GM12878 (cell line): ENCODE measurements at regions not wholly inside any gene's neighbourhood (a gene's known extent, or its start where the extent isn't known, plus 50 kb on each side); places are given as distances from the start of the nearest gene placed in this dataset.
A peak's percentile ranks its signal among the peaks of the same experiment; 100 is the strongest.

Experiments used
- ATAC-seq: fragments of 200-7000 bp; cut with Tn5 transposase; 3 replicates; pipeline ENCODE4 v1.9.1; 2020; ENCODE audit warnings: mild to moderate bottlenecking, moderate library complexity
- BruUV-seq: library from RNA; stranded (reverse); fragments of 400-500 nt; replicated peaks from 2 replicates; lab custom pipeline; 2021; lab: Mats Ljungman, UMichigan
- CTCF ChIA-PET: fragments of 300-600 bp; sonication (Branson Sonifier 250); formaldehyde crosslinking; extraction: SDS; loops from one replicate; lab custom pipeline; 2021; ENCODE audit warnings: inconsistent platforms; lab: Yijun Ruan, JAX
- POLR2A ChIA-PET: fragments of 350-600 bp; formaldehyde crosslinking; extraction: SDS; loops from one replicate; lab custom pipeline; 2021; ENCODE audit warnings: inconsistent platforms; lab: Charles Lee
- RAD21 ChIA-PET: fragments of 300-600 bp; sonication (Branson Sonifier 250); formaldehyde crosslinking; loops from one replicate; lab custom pipeline; 2023; ENCODE audit warnings: antibody characterized with exemption; ENCODE audit not compliant: unreplicated experiment; lab: Charles Lee
- SMC1A ChIA-PET: fragments of 300-600 bp; sonication (Branson Sonifier 250); formaldehyde crosslinking; loops from one replicate; lab custom pipeline; 2023; ENCODE audit not compliant: unreplicated experiment, uncharacterized antibody; lab: Charles Lee
- DNase-seq: peaks from one replicate; pipeline ENCODE4 v3.0.0-alpha.2; 2011; ENCODE audit warnings: low read depth, low spot score
- FAIRE-seq: peaks from 3 replicates; lab custom pipeline; 2011; peaks lifted over from hg19 to GRCh38; lab: Jason Lieb, UNC
- H2AFZ ChIP-seq: 2 replicates; pipeline ENCODE4 v1.6.0; 2011; ENCODE audit warnings: low read depth, low read length, control low read depth; ENCODE audit not compliant: control insufficient read depth
- H3K27ac ChIP-seq: 2 replicates; pipeline ENCODE4 v1.5.1; 2011; ENCODE audit warnings: control low read depth; ENCODE audit not compliant: control insufficient read depth, insufficient read depth
- H3K27me3 ChIP-seq, 2 experiments: replicated peaks in 1 of 2; 2 replicates each; pipeline versions ENCODE4 v1.6.0 to v1.6.1; 2011; ENCODE audit warnings: low read length in 1 of 2; ENCODE audit not compliant: control insufficient read depth in 2 of 2, insufficient read depth in 2 of 2
- H3K36me3 ChIP-seq, 2 experiments: 2 replicates each; pipeline ENCODE4 v1.5.1; 2011; ENCODE audit warnings: low read length in 1 of 2; ENCODE audit not compliant: control insufficient read depth in 2 of 2, insufficient read depth in 2 of 2
- H3K4me1 ChIP-seq: 2 replicates; pipeline ENCODE4 v1.6.1; 2011; ENCODE audit warnings: mild to moderate bottlenecking, low read length, moderate library complexity, mixed read lengths; ENCODE audit not compliant: control insufficient read depth, insufficient read depth
- H3K4me2 ChIP-seq: 2 replicates; pipeline ENCODE4 v1.6.0; 2011; ENCODE audit warnings: control low read depth; ENCODE audit not compliant: control insufficient read depth, insufficient read depth
- H3K4me3 ChIP-seq: fragments of 200-600 bp; sonication (generic); 2 replicates; pipeline ENCODE4 v1.5.1; 2016
- H3K79me2 ChIP-seq: 2 replicates; pipeline ENCODE4 v1.6.0; 2011; ENCODE audit warnings: low read length; ENCODE audit not compliant: control insufficient read depth, insufficient read depth
- H3K9ac ChIP-seq: 2 replicates; pipeline ENCODE4 v1.8.0; 2011; ENCODE audit warnings: low read length, control low read depth, mixed read lengths; ENCODE audit not compliant: control insufficient read depth, insufficient read depth
- H3K9me3 ChIP-seq: replicated peaks from 3 replicates; pipeline ENCODE4 v1.5.1; 2011; ENCODE audit warnings: mild to moderate bottlenecking, low read length; ENCODE audit not compliant: control insufficient read depth, insufficient read depth
- H4K20me1 ChIP-seq: 2 replicates; pipeline ENCODE4 v1.6.0; 2011; ENCODE audit not compliant: control insufficient read depth, insufficient read depth
- ASH2L ChIP-seq: fragments of 300-600, 200-600 bp; sonication (generic); IDR thresholded peaks from 2 replicates; pipeline ENCODE4 v1.6.1; 2017; ENCODE audit warnings: low read depth, mild to moderate bottlenecking, borderline replicate concordance
- ATF7 ChIP-seq: fragments of 450-650 bp; IDR thresholded peaks from 2 replicates; pipeline ENCODE4 v1.6.1; 2016; ENCODE audit warnings: low read depth, mild to moderate bottlenecking
- NFIC ChIP-seq: IDR thresholded peaks from 2 replicates; pipeline ENCODE4 v1.6.1; 2012; ENCODE audit warnings: low read depth, mild to moderate bottlenecking, inconsistent platforms, low read length, moderate library complexity
- NFYB ChIP-seq: IDR thresholded peaks from 2 replicates; pipeline ENCODE4 v1.6.1; 2011; ENCODE audit warnings: low read depth, mild to moderate bottlenecking, low read length, improper control_type of control experiment, moderate library complexity; ENCODE audit not compliant: insufficient read depth
- NRF1 ChIP-seq: conservative IDR thresholded peaks from 2 replicates; pipeline ENCODE4 v1.6.1; 2011; ENCODE audit warnings: mild to moderate bottlenecking, low read depth, low read length, improper control_type of control experiment
- PAX5 ChIP-seq: IDR thresholded peaks from 2 replicates; pipeline ENCODE4 v1.6.1; 2011; ENCODE audit warnings: low read depth, low read length, borderline replicate concordance
- PAX8 ChIP-seq: fragments of 450-650 bp; IDR thresholded peaks from 2 replicates; pipeline ENCODE4 v1.6.1; 2017; ENCODE audit warnings: mild to moderate bottlenecking, moderate library complexity
- RAD21 ChIP-seq: IDR thresholded peaks from 2 replicates; pipeline ENCODE4 v1.6.1; 2011; ENCODE audit warnings: mild to moderate bottlenecking, low read depth, low read length, moderate library complexity; ENCODE audit not compliant: insufficient read depth
- RFX5 ChIP-seq: IDR thresholded peaks from 2 replicates; pipeline ENCODE4 v1.6.1; 2011; ENCODE audit warnings: low read depth, low read length, improper control_type of control experiment
- SKIL ChIP-seq: fragments of 450-650 bp; IDR thresholded peaks from 2 replicates; pipeline ENCODE4 v1.6.1; 2017; ENCODE audit warnings: mild to moderate bottlenecking, low read depth, inconsistent platforms; ENCODE audit not compliant: poor library complexity, severe bottlenecking
- SMC3 ChIP-seq: IDR thresholded peaks from 2 replicates; pipeline ENCODE4 v1.6.1; 2011; ENCODE audit warnings: low read length, improper control_type of control experiment, borderline replicate concordance
- ZNF207 ChIP-seq: fragments of 450-650 bp; IDR thresholded peaks from 2 replicates; pipeline ENCODE4 v1.6.1; 2014; ENCODE audit warnings: antibody characterized with exemption, mild to moderate bottlenecking, borderline replicate concordance
- ZNF24 ChIP-seq: fragments of 450-650 bp; IDR thresholded peaks from 2 replicates; pipeline ENCODE4 v1.6.1; 2017; ENCODE audit warnings: antibody characterized with exemption, mild to moderate bottlenecking
- WGBS: methylation state at CpG from one replicate; pipeline ENCODE4 v1.1.6; 2016; ENCODE audit warnings: low lambda C conversion rate; ENCODE audit not compliant: insufficient replicate concordance, insufficient coverage; ENCODE audit errors: missing lambda C conversion rate; 5-methylcytosine and 5-hydroxymethylcytosine counted together
- in situ Hi-C: fragments of 300-500 bp; cut with MboI; formaldehyde crosslinking; loops from 9 replicates; pipeline ENCODE4 v1.14.3; 2018; ENCODE audit warnings: mixed read lengths
- intact Hi-C: fragments of 100-400 bp; cut with micrococcal nuclease; formaldehyde crosslinking; loops from one replicate; pipeline ENCODE4 v1.14.2; 2022; ENCODE audit not compliant: unreplicated experiment
- TF ChIP-seq, protein P1 (sequence below): IDR thresholded peaks from 2 replicates; pipeline ENCODE4 v1.6.1; 2011; ENCODE audit warnings: borderline replicate concordance, low read depth, mild to moderate bottlenecking, moderate library complexity, low read length; ENCODE audit not compliant: insufficient read depth, poor library complexity, severe bottlenecking
- TF ChIP-seq, protein P2 (sequence below), 3 experiments: IDR thresholded peaks in 2 of 3; conservative IDR thresholded peaks in 1 of 3; 2 replicates each; pipeline ENCODE4 v1.5.1; 2011; ENCODE audit warnings: low read depth in 3 of 3, low read length in 3 of 3, mild to moderate bottlenecking in 3 of 3, control low read depth in 2 of 3, moderate library complexity in 2 of 3, inconsistent platforms in 1 of 3, mixed read lengths in 1 of 3; ENCODE audit not compliant: control insufficient read depth in 2 of 3, insufficient read depth in 1 of 3; ENCODE audit errors: extremely low read depth in 1 of 3

GRCh38 chr5:54867310-54867944, 118.0 kb downstream of the ESM1 start:
- in situ Hi-C loops (no loop called here), intact Hi-C loops (loop anchor here (1.0 to 10.0 kb wide), 3 partner anchors 22 to 623 kb away; partner anchors contain the start of gene SNX18)
- peak; percentile 38; the same call in 1 of the 3 replicates for ATAC-seq
- WGBS = 13% methylated on average over 7 of the region's 7 CpGs
- no peak for DNase-seq
- Histone ChIP-seq H3K27ac (no peak overlapping the region), H4K20me1 (no peaks in the 10 kb centered on the region), H3K9ac (no peak overlapping the region), H3K4me1 (no peaks in the 10 kb centered on the region), H3K79me2 (no peaks in the 10 kb centered on the region), H3K27me3 (peaks cover 2 to 4% of the 10 kb centered on the region in 2 experiments; a peak in 2 of 4 replicates), H2AFZ (no peak overlapping the region), H3K4me3 (no peak overlapping the region), H3K36me3 (no peaks in the 10 kb centered on the region), H3K4me2 (no peak overlapping the region), H3K9me3 (no peaks in the 10 kb centered on the region)
- TF ChIP-seq RFX5 (no peak), PAX5 (no peak), ZNF207 (no peak), SMC3 (peak; percentile 53), PAX8 (no peak), ZNF24 (no peak), NFYB (no peak), ASH2L (no peak), RAD21 (peak; percentile 56), SKIL (no peak), NFIC (no peak), NRF1 (no peak), ATF7 (no peak)
- TF ChIP-seq, protein P1, sequence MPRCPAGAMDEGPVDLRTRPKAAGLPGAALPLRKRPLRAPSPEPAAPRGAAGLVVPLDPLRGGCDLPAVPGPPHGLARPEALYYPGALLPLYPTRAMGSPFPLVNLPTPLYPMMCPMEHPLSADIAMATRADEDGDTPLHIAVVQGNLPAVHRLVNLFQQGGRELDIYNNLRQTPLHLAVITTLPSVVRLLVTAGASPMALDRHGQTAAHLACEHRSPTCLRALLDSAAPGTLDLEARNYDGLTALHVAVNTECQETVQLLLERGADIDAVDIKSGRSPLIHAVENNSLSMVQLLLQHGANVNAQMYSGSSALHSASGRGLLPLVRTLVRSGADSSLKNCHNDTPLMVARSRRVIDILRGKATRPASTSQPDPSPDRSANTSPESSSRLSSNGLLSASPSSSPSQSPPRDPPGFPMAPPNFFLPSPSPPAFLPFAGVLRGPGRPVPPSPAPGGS = no peak
- TF ChIP-seq, protein P2, sequence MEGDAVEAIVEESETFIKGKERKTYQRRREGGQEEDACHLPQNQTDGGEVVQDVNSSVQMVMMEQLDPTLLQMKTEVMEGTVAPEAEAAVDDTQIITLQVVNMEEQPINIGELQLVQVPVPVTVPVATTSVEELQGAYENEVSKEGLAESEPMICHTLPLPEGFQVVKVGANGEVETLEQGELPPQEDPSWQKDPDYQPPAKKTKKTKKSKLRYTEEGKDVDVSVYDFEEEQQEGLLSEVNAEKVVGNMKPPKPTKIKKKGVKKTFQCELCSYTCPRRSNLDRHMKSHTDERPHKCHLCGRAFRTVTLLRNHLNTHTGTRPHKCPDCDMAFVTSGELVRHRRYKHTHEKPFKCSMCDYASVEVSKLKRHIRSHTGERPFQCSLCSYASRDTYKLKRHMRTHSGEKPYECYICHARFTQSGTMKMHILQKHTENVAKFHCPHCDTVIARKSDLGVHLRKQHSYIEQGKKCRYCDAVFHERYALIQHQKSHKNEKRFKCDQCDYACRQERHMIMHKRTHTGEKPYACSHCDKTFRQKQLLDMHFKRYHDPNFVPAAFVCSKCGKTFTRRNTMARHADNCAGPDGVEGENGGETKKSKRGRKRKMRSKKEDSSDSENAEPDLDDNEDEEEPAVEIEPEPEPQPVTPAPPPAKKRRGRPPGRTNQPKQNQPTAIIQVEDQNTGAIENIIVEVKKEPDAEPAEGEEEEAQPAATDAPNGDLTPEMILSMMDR (IDR thresholded peaks at IDR 0.05 in 2 of 3, conservative IDR thresholded peaks at IDR 0.05 in 1 of 3; ENCODE audit: control insufficient read depth in 2 of 3, extremely low read depth in 1 of 3, insufficient read depth in 1 of 3, low read depth in 3 of 3, low read length in 3 of 3) = peak; percentile 36 to 47 (median 46); a peak in 5 of 6 replicates
- no peak for FAIRE-seq
- no TSS peak for BruUV-seq
- ChIA-PET RAD21 (interaction anchor here (0.7 to 2.4 kb wide), 7 partner anchors 11 to 425 kb away, joined by 3 to 18 read pairs (median 3); partner anchors contain the start of gene SNX18), POLR2A (interaction anchor here (0.5 kb wide), 1 partner anchor 556 kb away, joined by 11 read pairs; no protein-coding TSS in a partner anchor), CTCF (interaction anchor here (0.6 to 2.8 kb wide), 24 partner anchors 10 to 624 kb away, joined by 3 to 33 read pairs (median 4); partner anchors contain the start of gene SNX18), SMC1A (interaction anchor here (0.7 to 2.0 kb wide), 11 partner anchors 11 to 624 kb away, joined by 3 to 27 read pairs (median 3); partner anchors contain the start of gene SNX18)
